ENCODE measurements at regions not wholly inside any gene's neighbourhood (a gene's known extent, or its start where the extent isn't known, plus 50 kb on each side); places are given as distances from the start of the nearest gene placed in this dataset.

- TF ChIP-seq, protein P1, sequence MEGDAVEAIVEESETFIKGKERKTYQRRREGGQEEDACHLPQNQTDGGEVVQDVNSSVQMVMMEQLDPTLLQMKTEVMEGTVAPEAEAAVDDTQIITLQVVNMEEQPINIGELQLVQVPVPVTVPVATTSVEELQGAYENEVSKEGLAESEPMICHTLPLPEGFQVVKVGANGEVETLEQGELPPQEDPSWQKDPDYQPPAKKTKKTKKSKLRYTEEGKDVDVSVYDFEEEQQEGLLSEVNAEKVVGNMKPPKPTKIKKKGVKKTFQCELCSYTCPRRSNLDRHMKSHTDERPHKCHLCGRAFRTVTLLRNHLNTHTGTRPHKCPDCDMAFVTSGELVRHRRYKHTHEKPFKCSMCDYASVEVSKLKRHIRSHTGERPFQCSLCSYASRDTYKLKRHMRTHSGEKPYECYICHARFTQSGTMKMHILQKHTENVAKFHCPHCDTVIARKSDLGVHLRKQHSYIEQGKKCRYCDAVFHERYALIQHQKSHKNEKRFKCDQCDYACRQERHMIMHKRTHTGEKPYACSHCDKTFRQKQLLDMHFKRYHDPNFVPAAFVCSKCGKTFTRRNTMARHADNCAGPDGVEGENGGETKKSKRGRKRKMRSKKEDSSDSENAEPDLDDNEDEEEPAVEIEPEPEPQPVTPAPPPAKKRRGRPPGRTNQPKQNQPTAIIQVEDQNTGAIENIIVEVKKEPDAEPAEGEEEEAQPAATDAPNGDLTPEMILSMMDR (conservative IDR thresholded peaks at IDR 0.05 in 1 of 2, IDR thresholded peaks at IDR 0.05 in 1 of 2; ENCODE audit: low read depth in 1 of 2, low read length in 2 of 2) = no peak
- TF ChIP-seq EZH2 (IDR thresholded peaks at IDR 0.05; ENCODE audit: low read length, missing control alignments) = no peak
Observed at GRCh38 chr11:106449763-106450162, 372.3 kb downstream of the AASDHPPT start.
